Fibroblast of mammary gland (primary cell): ENCODE measurements at regions not wholly inside any gene's neighbourhood (a gene's known extent, or its start where the extent isn't known, plus 50 kb on each side); places are given as distances from the start of the nearest gene placed in this dataset.

Experiments
- DNase-seq: peaks from one replicate; pipeline ENCODE4 v3.0.0-alpha.2; 2010; ENCODE audit warnings: low read depth
- H3K4me3 ChIP-seq: 2 replicates; pipeline ENCODE4 v1.5.1; 2011; ENCODE audit warnings: low read depth, mild to moderate bottlenecking, low read length, moderate library complexity; ENCODE audit not compliant: control insufficient read depth
- TF ChIP-seq, protein P1 (sequence below): conservative IDR thresholded peaks from 2 replicates; pipeline ENCODE4 v1.5.1; 2011; ENCODE audit warnings: low read depth, low read length, inconsistent platforms; ENCODE audit not compliant: control insufficient read depth, insufficient read depth

DNA sequence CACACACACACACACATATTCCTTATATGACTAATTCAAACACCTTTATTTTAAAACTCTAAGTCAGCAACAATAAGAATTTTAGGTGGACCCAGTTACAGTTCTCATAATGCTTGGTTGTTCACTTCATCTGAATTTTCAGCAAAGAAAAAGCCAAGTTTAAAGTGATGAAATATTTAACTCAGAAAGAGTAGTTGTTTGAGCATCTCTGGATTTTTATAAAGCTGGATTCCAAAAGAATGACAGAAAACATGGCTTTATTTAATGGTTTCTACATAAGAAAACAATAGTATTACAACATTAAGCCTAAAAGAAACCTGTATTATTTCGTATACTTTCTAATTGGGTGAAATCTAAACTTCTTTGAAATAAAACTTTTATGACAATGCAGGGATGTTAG, 54.2 kb upstream of the ADAMTS5 start:
- no peak for DNase-seq
- TF ChIP-seq, protein P1, sequence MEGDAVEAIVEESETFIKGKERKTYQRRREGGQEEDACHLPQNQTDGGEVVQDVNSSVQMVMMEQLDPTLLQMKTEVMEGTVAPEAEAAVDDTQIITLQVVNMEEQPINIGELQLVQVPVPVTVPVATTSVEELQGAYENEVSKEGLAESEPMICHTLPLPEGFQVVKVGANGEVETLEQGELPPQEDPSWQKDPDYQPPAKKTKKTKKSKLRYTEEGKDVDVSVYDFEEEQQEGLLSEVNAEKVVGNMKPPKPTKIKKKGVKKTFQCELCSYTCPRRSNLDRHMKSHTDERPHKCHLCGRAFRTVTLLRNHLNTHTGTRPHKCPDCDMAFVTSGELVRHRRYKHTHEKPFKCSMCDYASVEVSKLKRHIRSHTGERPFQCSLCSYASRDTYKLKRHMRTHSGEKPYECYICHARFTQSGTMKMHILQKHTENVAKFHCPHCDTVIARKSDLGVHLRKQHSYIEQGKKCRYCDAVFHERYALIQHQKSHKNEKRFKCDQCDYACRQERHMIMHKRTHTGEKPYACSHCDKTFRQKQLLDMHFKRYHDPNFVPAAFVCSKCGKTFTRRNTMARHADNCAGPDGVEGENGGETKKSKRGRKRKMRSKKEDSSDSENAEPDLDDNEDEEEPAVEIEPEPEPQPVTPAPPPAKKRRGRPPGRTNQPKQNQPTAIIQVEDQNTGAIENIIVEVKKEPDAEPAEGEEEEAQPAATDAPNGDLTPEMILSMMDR: no peak
- no peak overlapping the region for H3K4me3 ChIP-seq

- no peak overlapping the region for H3K4me3 ChIP-seq
- TF ChIP-seq, protein P1: no peak
- DNase-seq: no peak
These were observed 50.4 kb upstream of the ADAMTS5 start for GRCh38 chr21:27017246-27017645.
